HG03378 (cell line): ENCODE measurements at regions not wholly inside any gene's neighbourhood (a gene's known extent, or its start where the extent isn't known, plus 50 kb on each side); places are given as distances from the start of the nearest gene placed in this dataset.
"Not testable (repeated sequence)": the region's sequence is repeated elsewhere in the genome, so short reads cannot be mapped to it uniquely, and the experiment has no call there.

Source experiments
- ATAC-seq: cut with Tn5 transposase; IDR thresholded peaks from one replicate; pipeline ENCODE4 v1.9.1; 2021; ENCODE audit warnings: mild to moderate bottlenecking, moderate library complexity; ENCODE audit not compliant: unreplicated experiment

DNA sequence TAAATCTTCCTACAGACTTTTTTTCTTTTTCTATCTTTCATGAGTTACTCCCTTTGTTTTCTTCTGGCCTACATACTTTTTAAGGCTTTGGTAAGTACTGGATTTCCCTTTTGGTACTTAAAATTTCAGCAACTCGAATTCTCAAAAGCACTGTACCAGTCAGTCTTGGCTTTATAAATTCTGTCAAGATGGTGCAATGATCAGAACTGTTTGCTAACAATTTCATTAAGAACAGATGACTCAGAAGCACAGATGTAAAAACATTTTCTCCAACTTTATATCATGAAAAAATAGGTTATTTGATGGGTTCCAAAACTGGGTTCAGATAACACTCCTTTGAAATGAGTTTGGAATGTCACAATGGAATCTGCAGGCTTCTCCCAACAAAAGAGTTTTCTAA, 1961.8 kb upstream of the FLRT2 start:
- no peak for ATAC-seq

DNA sequence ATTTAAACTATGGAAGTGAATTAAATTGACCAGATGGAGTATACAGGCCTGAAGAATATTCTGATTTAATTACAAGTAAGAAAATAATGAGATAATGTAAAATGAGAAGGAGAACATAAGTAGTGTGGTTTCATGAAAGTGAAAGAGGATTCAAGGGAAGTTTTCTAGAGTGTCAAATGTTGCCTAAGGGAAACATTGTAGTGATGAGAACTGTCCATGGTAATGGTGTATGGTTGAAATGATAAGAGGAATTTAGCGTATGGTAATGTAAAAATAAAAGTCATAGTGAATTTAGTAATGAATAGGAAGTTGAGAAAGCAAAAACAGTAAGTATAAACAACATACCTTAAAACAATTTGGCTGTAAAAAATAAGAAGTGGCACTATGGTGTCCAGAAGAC, 1954.6 kb upstream of the FLRT2 start:
- no peak for ATAC-seq

DNA sequence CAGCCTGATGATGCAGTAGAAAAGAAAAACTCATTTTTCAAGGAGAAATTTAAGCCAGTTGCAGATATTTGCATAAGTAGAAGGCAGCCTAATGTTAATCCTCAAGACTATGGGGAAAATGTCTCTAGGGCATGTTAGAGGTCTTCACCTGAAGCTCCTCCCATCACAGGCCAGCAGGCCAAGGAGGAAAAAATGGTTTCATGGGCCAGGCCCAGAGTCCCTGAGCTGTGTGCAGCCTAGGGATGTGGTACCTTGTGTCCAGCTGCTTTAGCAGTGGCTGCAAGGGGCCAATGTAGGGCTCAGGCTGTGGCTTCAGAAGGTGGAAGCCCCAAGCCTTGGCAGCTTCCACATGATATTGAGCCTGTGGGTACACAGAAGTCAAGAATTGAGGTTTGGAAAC, 1946.7 kb upstream of the FLRT2 start:
- no peak for ATAC-seq

DNA sequence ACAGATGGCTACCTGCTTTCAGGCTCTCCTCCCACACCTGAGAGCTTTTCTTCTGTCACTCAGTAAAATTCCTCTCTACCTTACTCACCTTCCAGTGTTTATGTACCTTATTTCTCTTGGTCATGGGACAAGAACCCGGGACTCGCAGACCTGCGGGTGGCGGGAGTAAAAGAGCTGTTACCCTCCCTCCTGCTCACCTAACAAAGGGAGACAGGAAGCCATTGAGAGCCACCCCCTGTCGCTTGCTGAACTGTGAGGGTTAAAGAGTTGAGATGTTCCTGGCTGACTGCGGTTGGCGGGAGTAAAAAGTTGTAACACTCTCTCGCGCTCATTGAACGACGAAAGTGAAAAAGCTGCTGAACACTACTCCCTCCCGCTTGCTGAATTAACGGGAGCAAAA, 1935.1 kb upstream of the FLRT2 start:
- no peak for ATAC-seq

- no peak for ATAC-seq
These were observed 1922.3 kb upstream of the FLRT2 start for GRCh38 chr14:83607682-83608081.

GRCh38 chr14:83611491-83611890, 1918.5 kb upstream of the FLRT2 start:
- ATAC-seq: no peak

- ATAC-seq: no peak
These were observed 1918.0 kb upstream of the FLRT2 start for GRCh38 chr14:83611906-83612390.

DNA sequence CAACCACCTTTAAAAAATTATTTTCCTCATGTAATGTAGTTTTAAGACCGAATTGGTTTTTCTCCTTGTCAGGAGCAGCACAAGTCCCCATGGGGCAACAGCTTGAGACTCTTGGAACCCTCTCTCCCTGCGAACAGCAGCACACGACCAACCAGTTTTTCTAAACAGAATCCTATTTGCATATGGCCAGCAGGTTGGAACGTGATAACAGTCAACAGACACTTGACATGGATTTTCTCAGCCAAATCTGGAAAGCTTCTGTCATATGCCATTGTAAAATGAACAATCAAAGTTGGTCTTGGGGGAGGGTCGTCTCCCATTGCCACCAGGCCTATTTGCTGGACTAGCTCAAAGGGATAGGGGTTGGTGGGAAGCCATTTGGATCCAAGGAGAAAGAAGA, 1915.0 kb upstream of the FLRT2 start:
- ATAC-seq: no peak

DNA sequence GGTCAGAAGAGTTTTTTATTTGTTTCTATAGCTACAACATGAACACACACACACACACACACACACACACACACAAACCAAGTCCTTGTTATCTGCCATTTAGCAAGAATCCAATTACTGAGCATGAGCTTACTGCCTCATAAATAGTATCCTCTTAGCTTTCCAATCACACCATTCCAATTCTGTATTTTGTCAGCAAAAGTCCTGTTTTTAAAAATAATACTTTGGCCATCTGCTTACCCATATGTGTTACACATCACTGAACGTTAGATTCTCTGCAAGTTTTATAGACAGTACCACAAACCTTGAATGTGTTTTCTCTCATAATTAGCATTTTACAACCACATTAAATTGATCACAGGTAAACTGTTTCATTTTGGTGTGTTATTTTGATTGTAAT, 1905.4 kb upstream of the FLRT2 start:
- no peak for ATAC-seq

DNA sequence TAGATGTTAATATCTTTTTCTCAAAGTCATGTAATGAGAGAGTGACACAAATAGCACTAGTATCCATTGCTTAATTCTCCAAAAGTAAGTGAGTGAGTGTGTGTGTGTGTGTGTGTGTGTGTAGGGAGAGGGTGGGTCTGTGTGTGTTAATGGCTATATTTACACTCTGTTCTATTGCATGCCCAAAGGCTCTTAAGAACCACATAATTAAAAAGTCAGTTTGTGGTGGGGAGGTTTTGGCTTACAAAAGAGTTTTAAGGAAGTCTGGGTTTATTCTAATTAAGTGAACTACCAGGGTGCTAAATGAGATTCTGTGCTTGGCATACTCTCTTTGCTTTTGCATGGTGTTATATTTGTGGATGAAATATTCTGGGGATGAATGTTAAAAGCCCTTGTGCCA, 1897.6 kb upstream of the FLRT2 start:
- no peak for ATAC-seq

GRCh38 chr14:83638748-83639504, 1891.0 kb upstream of the FLRT2 start:
- no peak for ATAC-seq

DNA sequence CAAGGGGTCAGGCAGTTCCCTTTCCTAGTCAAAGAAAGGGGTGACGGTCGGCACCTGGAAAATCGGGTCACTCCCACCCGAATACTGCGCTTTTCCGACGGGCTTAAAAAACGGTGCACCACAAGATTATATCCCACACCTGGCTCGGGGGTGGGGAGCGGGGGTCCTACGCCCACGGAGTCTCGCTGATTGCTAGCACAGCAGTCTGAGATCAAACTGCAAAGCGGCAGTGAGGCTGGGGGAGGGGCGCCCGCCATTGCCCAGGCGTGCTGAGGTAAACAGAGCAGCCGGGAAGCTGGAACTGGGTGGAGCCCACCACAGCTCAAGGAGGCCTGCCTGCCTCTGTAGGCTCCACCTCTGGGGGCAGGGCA, 1890.5 kb upstream of the FLRT2 start:
- ATAC-seq: not testable (repeated sequence)

DNA sequence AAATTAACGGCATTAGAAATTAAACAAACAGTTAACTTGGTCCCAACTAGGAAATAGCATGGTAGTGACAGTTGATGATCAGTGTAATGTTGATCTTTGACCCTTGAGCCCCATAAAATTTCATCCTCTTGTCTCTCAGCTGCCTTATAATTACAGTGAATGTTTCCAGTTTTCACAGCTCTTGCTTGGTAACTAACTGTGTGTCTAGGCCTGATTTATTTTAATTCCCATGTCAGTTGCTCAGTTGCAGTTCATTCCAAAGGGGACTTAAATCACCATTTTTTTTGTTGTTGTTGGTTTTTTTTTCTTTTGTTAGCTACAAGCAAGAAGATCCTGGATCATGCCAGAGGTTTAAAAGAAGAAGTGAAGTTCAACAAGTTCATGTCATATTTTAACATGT, 1883.7 kb upstream of the FLRT2 start:
- ATAC-seq: no peak

DNA sequence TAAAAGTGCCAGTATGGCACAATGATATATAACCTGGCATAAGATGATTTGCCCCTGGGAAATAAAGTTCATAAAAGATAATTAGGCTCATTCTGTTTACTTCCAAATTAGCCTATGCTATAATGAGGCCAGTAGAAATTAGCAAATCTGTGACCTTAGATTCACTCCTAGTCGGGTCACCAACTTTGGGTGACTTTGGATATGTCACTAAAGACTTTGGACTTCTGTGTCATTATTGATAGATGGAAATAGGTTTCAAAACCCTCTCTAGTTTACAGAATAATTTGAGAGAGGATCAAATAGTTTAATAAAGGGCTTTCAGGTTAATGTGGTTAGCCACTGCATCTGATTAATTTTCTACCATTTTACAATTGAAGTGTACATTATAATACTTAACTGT, 1869.3 kb upstream of the FLRT2 start:
- no peak for ATAC-seq

GRCh38 chr14:83664389-83664788, 1865.6 kb upstream of the FLRT2 start:
- ATAC-seq: no peak

- no peak for ATAC-seq
These were observed 1840.7 kb upstream of the FLRT2 start for GRCh38 chr14:83689265-83689664.

DNA sequence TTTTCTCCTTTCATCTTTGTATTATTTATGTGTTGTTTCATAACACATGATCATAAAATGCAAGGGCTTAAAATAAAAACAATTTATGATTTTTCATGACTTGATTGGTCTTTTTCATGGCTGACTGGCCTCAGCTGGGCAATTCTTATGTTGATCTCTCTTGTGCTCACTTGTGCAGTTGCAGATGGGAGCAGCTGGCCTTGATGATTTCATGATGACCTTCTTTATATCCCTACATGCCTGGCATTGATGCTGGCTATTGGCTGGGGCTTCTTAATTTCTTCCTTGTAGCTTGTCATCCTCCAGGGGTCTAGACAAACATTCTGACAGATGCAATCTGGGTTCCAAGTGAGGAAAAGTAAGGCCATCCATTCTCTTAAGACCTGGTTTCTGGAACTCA, 1832.8 kb upstream of the FLRT2 start:
- no peak for ATAC-seq

- ATAC-seq: no peak
These were observed 1827.3 kb upstream of the FLRT2 start for GRCh38 chr14:83702619-83703018.

DNA sequence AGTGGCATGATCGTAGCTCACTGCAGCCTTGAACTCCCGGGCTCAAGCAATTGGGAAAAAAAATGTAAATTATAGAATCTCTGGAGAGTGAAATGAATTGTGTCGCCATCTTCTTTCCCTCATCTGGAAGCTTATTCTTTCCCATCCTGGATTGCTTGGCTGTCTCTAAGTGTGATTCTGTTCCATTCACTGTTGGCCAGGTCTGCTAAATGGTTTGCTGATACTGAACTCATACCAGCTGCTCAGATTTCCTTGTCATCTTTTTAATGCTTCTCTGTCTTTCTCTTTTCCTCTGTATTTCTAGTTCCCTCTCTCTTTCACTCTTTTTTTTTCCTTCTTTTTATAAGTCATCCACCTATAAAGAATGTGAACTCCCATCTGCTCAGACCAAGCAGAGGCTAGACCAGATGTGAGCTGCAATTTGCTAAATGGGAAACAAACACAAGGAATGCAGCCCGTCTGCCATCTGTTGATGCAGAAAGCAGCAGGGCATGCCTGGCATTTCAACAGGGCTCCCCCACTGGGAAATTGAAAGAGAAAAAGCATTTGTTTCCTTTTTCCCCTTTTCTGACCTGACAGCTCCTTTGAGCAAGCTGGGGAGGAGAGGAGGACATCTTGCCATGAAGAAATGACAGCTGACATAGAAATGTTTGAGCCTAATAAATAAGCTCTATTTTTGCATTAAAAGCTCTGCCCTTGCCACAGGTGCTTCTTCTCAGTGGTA, 1823.6 kb upstream of the FLRT2 start:
- ATAC-seq: no peak

- ATAC-seq: no peak
These were observed 1822.9 kb upstream of the FLRT2 start for GRCh38 chr14:83707056-83707455.

DNA sequence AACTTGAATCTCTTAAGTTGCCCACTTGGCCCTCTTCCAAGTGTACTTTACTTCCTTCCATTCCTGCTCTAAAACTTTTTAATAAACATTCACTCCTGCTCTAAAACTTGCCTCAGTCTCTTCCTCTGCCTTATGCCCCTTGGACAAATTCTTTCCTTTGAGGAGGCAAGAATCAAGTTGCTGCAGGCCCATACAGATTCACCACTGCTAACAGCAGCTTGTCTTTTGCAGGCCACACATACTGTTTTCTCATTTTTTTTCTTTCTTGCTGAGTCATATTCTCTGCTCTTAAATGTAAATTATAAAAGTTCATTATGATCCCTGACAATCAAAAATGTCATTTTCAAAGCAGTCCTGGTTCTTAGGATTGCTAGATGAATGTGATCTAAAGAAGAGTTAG, 1820.8 kb upstream of the FLRT2 start:
- no peak for ATAC-seq

GRCh38 chr14:83711046-83711445, 1818.9 kb upstream of the FLRT2 start:
- ATAC-seq: no peak
